Panc1 (cell line): ENCODE measurements at regions not wholly inside any gene's neighbourhood (a gene's known extent, or its start where the extent isn't known, plus 50 kb on each side); places are given as distances from the start of the nearest gene placed in this dataset.

ENCODE experiments used
- ATAC-seq: fragments of 200-7000 bp; cut with Tn5 transposase; 2 replicates; pipeline ENCODE4 v1.9.1; 2020; ENCODE audit warnings: mild to moderate bottlenecking, moderate library complexity
- BruUV-seq: library from RNA; stranded (reverse); fragments of 400-500 nt; replicated peaks from 2 replicates; lab custom pipeline; 2021; lab: Mats Ljungman, UMichigan
- CTCF ChIA-PET: fragments of 300-600 bp; sonication (Branson Sonifier 250); formaldehyde crosslinking; loops from one replicate; lab custom pipeline; 2022; ENCODE audit warnings: antibody characterized with exemption; lab: Charles Lee
- POLR2A ChIA-PET: fragments of 300-600 bp; sonication (Branson Sonifier 250); formaldehyde crosslinking; loops from one replicate; lab custom pipeline; 2022; ENCODE audit warnings: antibody characterized with exemption; lab: Charles Lee
- DNase-seq: peaks from one replicate; pipeline ENCODE4 v3.0.0-alpha.2; 2010; ENCODE audit warnings: low read depth, low spot score
- H3K27ac ChIP-seq: 2 replicates; pipeline ENCODE4 v1.5.1; 2011; ENCODE audit warnings: mild to moderate bottlenecking, low read length, inconsistent platforms
- H3K27me3 ChIP-seq: fragments of 200-500 bp; sonication (Bioruptor generic); 2 replicates; pipeline ENCODE4 v1.6.0; 2014; ENCODE audit warnings: low read length, inconsistent platforms; ENCODE audit not compliant: control insufficient read depth, insufficient read depth
- H3K36me3 ChIP-seq: fragments of 200-500 bp; sonication (Bioruptor generic); 2 replicates; pipeline ENCODE4 v1.5.1; 2014; ENCODE audit warnings: inconsistent platforms, mild to moderate bottlenecking, low read length, moderate library complexity; ENCODE audit not compliant: control insufficient read depth, insufficient read depth
- H3K4me1 ChIP-seq: 2 replicates; pipeline ENCODE4 v1.5.1; 2011; ENCODE audit warnings: inconsistent platforms, mild to moderate bottlenecking, low read length, moderate library complexity; ENCODE audit not compliant: control insufficient read depth, insufficient read depth
- H3K4me3 ChIP-seq, 2 experiments: 2 replicates each; pipeline ENCODE4 v1.5.1; 2011 to 2012; ENCODE audit warnings: low read depth in 2 of 2, low read length in 2 of 2, mild to moderate bottlenecking in 2 of 2, inconsistent platforms in 1 of 2, moderate library complexity in 1 of 2
- H3K9me3 ChIP-seq: fragments of 200-500 bp; sonication (Bioruptor generic); 2 replicates; pipeline ENCODE4 v1.5.1; 2014; ENCODE audit warnings: low read depth, mild to moderate bottlenecking, inconsistent platforms, low read length, moderate library complexity; ENCODE audit not compliant: control insufficient read depth, insufficient read depth
- CTCF ChIP-seq: fragments of 450-650 bp; IDR thresholded peaks from 2 replicates; pipeline ENCODE4 v1.5.1; 2017; ENCODE audit warnings: mild to moderate bottlenecking
- POLR2AphosphoS5 ChIP-seq: IDR thresholded peaks from 2 replicates; pipeline ENCODE4 v1.6.1; 2012; ENCODE audit warnings: mild to moderate bottlenecking, low read depth, low read length, moderate library complexity
- REST ChIP-seq, 2 experiments: IDR thresholded peaks; 2 replicates each; pipeline ENCODE4 v1.6.1; 2011 to 2012; ENCODE audit warnings: low read depth in 2 of 2, control low read depth in 1 of 2, low read length in 1 of 2, mild to moderate bottlenecking in 1 of 2, moderate library complexity in 1 of 2; ENCODE audit not compliant: insufficient read depth in 1 of 2
- SIN3A ChIP-seq: IDR thresholded peaks from 2 replicates; pipeline ENCODE4 v1.6.1; 2012; ENCODE audit warnings: low read depth, mild to moderate bottlenecking, low read length, moderate library complexity, borderline replicate concordance; ENCODE audit not compliant: insufficient read depth
- TCF7L2 ChIP-seq: IDR thresholded peaks from 2 replicates; pipeline ENCODE4 v1.6.1; 2011; ENCODE audit warnings: mild to moderate bottlenecking, low read depth, low read length, inconsistent platforms
- in situ Hi-C: cut with HindIII; loops from 2 replicates; pipeline ENCODE4 v1.10.0; 2016; ENCODE audit warnings: low sequenced_read_pairs, low pct_unique_long_range_greater_than_20kb
- intact Hi-C: fragments of 100-400 bp; cut with micrococcal nuclease; formaldehyde crosslinking; loops from one replicate; pipeline ENCODE4 v1.10.0; 2022; ENCODE audit not compliant: unreplicated experiment

- POLR2A ChIA-PET = no interaction called here
- no peaks in the 10 kb centered on the region for H3K27me3 ChIP-seq
- no peaks in the 10 kb centered on the region for H3K4me1 ChIP-seq
- H3K4me3 ChIP-seq = no peak overlapping the region
- no peaks in the 10 kb centered on the region for H3K36me3 ChIP-seq
- in situ Hi-C loops = no loop called here
- TF ChIP-seq POLR2AphosphoS5 = no peak
- no peak for TF ChIP-seq REST (IDR thresholded peaks at IDR 0.05; ENCODE audit: insufficient read depth in 1 of 2, low read depth in 2 of 2, low read length in 1 of 2)
- CTCF ChIA-PET = no interaction called here
- DNase-seq (no peak), ATAC-seq (no peak)
- intact Hi-C loops = no loop called here
- no peaks in the 10 kb centered on the region for H3K9me3 ChIP-seq
- BruUV-seq = no TSS peak
- no peak overlapping the region for H3K27ac ChIP-seq
Measured at GRCh38 chr12:17918013-17918412, 172.0 kb downstream of the RERGL start.

GRCh38 chr12:17884581-17884980, 205.4 kb downstream of the RERGL start:
- no peak overlapping the region for H3K4me3 ChIP-seq
- no peak overlapping the region for H3K27ac ChIP-seq
- ATAC-seq (no peak), DNase-seq (no peak)
- no peaks in the 10 kb centered on the region for H3K27me3 ChIP-seq
- TF ChIP-seq TCF7L2 (no peak), SIN3A (no peak), REST (IDR thresholded peaks at IDR 0.05; ENCODE audit: insufficient read depth in 1 of 2, low read depth in 2 of 2, low read length in 1 of 2) (no peak), POLR2AphosphoS5 (no peak), CTCF (no peak)
- in situ Hi-C loops = no loop called here
- no peaks in the 10 kb centered on the region for H3K36me3 ChIP-seq
- ChIA-PET POLR2A (no interaction called here), CTCF (no interaction called here)
- intact Hi-C loops = no loop called here
- no peaks in the 10 kb centered on the region for H3K9me3 ChIP-seq
- no TSS peak for BruUV-seq
- no peaks in the 10 kb centered on the region for H3K4me1 ChIP-seq
